ENCODE measurements at regions not wholly inside any gene's neighbourhood (a gene's known extent, or its start where the extent isn't known, plus 50 kb on each side); places are given as distances from the start of the nearest gene placed in this dataset.
A peak's percentile ranks its signal among the peaks of the same experiment; 100 is the strongest.
"Not testable (repeated sequence)": the region's sequence is repeated elsewhere in the genome, so short reads cannot be mapped to it uniquely, and the experiment has no call there.

DNA sequence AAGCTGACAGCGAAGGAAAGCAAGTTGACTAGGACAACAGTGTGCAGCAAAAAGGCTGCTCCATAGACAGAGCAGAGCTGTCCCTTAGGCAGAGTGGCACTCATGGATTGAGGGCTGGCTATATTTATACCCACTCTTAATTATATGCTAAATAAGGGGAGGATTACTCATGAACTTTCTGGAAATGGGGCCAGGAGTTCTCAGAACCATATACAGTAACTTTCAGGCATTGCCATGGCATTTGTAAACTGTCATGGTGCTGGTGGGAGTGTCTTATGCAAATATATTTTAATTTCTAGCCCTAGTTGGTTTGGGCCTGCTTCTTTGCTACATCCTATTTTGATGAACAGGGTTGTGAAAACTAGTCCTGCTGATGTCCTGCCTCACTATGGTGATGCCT lies 279.5 kb upstream of the MGAT5 start:
- DNase-seq (ENCODE audit: low read depth) = no peak

DNA sequence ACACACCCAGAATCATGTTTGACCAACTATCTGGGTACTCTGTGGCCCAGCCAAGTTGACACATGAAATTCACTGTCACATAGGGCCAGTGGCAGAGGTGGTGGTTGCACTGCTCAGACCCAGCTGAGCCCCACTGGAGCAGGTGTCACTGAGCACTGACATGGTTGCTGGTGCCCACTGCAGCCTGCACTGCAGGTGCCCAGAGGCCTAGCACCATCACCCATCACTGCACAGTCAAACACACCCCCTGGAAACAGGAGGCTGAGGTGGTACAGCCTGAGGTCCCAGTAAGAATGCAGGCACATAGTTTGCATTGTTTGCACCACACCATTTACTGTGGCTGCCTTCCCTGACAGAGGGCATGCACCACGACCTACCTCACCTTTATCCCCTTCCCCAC lies 278.7 kb upstream of the MGAT5 start:
- DNase-seq (ENCODE audit: low read depth) = no peak

DNA sequence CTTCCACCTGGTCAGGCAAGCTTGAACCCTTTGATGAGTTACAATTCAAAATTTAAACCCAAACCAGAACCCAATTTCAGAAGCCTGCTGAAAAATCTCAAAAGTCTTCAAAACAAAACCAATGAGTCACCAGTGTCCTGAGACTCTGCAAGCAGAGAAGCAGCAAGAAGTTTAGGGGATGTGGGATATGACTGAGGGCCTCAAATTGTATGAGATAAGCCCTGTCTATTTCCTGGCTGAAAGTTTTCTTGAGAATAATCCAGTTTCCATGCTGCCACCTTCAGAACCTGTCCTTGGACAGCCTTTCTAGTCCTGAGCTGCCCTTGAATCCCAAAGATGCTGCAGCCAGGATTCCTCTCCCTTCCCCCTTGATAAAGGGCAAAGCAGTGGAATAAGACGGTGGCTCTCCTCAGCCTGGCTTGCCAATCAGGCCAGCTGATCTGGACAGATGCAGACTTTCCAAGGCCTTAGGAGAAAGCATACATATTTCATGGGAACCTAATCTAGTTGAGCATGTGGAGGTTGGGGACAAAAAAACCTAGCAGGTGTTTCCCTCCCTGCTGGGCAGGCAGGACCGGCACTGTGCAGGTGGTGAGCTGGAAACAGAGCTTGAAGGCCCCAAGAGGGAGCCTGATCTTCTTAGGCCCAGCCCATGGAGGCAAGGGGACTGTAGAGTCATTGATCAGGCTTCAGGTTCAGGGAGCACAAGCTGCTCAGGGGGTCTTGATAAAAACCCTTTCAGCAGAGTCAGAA lies 278.0 kb upstream of the MGAT5 start:
- DNase-seq (ENCODE audit: low read depth) = no peak

DNA sequence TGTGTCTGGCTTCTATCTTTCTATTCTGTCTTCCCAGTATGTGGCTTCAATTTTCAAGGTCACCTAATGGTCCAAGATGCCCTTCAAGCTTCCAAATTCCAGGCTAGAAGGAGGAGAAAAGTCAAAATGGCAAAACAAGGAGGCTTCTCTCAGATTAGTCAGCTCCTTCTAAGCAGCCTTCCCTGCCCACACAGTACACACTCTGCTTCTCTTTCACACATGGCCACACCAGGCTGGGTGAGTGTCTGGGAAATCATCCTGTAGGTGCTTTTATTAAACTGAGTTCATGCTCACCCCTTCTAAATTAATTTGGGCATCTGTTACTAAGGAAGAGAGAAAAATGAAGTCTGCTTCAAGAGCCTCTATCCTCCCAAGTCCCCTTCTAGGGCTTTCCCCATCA lies 277.2 kb upstream of the MGAT5 start:
- DNase-seq (ENCODE audit: low read depth) = no peak

DNA sequence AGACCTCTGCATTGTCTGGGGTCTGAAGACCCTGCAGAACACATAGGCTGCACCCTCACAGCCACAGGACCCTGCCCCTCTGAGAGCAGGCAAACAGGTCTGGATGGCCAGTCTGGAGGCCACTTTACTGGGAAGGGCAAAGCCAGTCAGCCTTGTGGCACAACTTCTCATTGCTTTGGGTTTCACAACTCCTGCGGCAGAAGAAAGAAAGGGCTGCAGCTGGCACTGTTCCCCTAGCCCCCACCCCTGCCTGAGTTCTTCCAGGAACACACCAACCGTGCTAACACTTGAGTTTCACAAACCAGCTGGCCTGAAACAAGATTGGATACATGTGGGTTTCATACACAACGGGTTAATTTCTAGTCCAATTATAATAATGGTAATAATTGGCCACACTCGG lies 276.5 kb upstream of the MGAT5 start:
- DNase-seq (ENCODE audit: low read depth) = no peak

DNA sequence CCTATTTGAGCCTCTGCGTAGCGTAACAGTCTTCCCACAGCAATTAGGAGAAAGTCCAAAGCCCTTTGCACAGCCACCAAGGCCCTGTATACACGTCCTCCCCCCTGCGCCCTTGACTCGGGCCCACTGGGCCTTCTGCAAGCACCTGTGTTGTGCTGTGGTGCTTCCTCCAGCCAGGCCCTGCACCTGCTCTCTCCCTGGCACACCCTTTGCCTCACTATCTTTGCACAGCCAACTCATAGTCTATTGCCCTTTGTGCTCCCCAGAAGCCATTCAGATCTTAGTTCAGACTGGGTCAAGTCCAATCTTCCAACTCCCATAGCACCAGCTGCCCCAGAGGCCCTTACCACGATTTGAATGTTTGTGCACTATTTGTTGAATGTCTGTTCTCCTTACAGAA lies 271.6 kb upstream of the MGAT5 start:
- no peak for DNase-seq (ENCODE audit: low read depth)

DNA sequence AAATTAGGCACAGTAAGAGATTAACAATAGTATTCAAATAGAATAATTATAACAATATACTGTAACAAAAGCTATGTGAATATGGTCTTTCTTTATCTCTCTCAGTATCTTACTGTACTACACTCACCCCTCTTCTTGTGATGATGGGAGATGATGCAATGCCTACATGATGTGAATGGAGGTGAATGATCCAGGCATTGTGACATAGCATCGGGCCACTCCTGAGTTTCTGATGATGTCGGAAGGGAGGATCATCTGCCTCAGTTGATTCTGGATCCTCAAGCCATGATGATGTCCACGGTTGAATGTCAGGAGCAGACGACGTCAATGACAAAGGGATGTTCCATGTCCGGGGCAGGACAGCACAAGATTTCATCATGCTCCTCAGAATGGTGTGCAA lies 268.3 kb upstream of the MGAT5 start:
- no peak for DNase-seq (ENCODE audit: low read depth)

DNA sequence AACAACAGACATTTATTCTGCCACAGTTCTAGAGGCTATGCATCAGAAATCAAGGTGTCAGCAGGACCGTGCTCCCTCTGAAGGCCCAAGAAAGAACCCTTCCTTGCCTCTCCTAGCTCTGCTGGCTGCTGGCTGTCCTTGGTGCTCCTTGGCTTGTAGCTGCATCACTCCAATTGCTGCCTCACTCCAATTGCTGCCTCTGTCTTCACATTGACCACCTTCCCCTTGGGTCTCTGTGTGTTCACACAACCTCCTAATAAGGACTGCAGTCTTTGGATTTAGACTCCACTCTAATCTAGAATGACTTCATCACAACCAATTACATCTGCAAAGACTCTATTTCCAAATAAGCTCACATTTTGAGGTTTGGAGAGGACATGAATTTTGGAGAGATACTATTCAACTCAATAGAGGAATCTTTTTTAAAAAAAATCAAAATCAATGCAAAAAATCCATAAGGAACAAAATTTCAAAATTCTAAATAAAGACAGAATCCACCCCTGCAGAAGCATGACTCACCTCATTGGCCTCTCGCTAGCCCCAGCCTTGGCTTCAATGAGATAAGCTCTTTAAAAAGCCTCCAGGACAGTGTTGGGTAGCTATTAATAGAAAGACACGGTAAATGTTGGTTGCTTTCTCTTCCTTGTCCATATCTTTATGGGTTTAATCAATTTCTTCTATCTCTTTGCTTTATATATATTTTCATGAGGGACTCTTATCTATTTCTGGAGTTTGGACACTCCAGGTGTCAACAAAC lies 267.6 kb upstream of the MGAT5 start:
- peak; percentile 12 for DNase-seq (ENCODE audit: low read depth)

DNA sequence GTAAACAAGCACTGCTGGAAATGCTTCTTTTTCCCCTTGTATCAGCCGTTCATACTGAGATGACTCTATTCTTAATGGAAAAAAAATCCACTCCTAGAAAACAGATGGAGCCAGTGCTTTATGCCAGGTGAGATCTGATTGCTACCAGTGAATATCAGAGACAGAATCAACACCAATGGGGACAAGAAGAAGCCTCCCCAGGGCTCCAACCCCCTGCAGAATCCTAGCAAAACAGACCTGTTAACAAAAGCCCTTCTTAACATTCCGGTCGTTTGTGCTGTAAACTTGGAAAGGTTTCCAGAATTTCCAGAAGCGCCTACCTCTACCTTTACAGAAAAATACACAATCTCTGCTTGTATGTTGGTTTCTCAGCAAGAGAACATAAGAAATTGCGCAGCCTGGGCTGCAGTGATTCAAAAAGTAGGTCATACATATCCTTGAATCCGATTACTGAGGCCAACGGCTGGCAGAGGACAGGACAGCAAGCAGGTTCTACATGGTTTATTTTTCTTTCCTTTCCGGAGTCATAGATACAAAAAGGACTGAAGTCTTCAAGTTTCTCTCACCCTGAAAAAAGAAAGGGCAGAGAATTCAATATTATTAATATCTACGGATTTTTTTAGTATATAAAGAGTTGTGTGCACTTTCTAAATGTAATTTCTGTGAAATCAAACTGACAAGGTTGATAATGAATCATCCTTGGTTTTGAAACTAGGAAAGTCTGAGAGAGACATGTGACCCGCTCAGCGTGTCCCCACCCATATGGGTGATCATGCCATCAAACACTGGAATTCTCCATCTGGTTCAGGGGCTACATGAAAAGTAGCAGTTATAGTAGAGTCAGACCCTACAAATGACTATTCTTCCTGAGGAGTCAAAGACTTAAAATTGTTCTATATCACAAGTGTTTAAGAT lies 266.7 kb upstream of the MGAT5 start:
- DNase-seq (ENCODE audit: low read depth) = no peak

DNA sequence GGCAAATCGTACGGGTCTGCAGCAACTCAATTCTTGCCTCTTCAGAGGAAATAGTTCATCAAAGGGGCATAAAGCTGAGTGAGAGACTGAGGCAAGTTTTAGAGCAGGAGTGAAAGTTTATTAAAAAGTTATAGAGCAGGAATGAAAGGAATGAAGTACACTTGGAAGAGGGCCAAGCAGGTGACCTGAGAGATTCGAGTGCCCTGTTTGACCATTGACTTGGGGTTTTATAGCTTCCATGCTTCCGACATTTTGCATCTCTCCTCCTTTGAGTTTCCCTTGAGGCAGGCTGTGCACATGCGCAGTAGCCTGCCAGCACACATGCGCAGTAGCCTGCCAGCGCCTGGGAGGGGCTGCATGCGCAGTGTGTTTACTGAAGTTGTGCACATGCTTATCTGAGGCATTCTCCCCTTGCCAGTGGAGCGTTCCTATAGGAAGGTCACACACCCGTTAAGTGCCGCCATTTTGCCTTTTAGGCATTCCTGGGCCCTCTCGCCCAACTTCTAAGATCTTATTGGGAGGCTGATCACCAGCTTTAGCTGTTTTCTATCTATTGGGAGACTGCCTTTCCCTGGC lies 265.5 kb upstream of the MGAT5 start:
- DNase-seq (ENCODE audit: low read depth) = no peak

DNA sequence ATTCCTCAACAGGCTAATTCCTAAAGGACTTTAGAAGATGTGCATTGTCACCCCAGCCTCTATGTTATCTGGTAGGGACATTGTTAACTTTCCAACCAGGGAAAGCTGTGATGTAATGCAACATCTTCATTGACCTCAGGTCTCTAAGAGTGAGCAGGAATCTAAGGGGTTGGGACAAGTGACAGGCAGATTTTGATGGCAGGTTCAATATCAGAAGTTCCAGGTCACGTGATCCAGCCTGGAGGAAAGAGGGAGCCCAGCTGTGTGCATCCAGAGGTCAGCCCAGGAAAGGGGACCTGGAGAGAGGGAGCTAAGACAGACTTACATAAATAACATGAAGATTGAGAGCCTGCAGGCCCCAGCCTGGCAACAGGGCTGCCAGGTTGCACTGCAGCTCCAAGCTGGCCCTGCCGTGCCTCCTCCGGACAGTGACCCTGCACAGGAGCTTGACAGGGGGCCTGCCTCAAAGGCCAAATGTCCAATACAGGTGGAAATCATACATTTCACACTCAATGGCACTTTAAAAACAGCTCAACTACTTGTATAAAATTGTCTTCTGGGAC lies 262.2 kb upstream of the MGAT5 start:
- DNase-seq (ENCODE audit: low read depth) = no peak

DNA sequence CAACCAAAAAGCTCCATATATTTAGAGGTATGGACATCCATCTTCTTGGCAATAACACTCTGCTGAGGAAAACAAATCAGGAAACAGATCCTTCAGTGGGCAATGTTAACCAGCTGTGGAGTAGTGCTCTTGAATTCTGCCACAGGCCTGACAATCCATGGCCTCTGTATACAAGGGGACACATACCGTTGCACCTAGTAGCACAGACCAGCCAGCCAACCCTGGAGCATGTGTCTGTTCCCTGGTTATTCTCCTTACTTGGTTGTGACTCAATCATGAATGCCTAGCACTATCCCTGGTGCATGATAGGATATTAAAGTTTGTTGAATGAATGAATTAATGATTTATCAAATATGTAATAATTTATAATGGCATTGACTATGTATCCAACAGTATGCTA lies 261.4 kb upstream of the MGAT5 start:
- DNase-seq (ENCODE audit: low read depth) = no peak

DNA sequence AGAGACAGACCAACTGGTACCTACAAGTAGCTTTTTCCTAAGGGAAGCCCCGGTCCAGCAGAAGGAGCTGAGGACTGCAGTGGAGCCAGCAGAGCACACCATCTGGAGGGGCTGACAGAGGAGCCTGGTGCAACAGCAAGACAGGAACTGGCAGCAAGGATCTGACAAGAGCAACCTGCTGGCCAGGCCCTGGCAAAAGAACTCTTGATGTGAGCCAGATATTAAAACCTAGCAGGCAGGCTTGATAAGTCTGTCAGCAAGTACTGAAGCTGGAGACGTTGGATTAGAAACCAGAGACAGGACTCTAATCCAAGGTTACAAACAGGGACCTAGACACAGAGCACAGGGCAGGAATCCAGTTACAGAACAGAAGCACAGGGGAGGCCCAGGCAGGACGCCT lies 260.7 kb upstream of the MGAT5 start:
- DNase-seq (ENCODE audit: low read depth) = no peak

DNA sequence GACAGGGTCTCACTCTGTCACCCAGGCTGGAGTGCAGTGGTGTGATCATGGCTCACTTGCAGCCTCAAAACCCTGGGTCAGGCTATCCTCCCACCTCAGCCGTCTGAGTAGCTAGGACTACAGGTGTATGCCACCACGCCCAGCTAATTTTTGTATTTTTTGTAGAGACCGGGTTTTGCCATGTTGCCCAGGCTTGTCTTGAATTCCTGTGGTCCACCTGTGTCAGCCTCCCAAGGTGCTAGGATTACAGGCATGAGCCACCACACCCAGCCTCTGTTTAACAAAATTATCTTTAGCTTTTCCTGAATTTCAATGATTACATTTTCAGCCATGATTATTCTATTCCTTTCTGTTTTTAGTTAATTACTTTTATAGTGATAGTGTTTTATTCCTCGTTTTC lies 255.1 kb upstream of the MGAT5 start:
- not testable (repeated sequence) for DNase-seq (ENCODE audit: low read depth)

DNA sequence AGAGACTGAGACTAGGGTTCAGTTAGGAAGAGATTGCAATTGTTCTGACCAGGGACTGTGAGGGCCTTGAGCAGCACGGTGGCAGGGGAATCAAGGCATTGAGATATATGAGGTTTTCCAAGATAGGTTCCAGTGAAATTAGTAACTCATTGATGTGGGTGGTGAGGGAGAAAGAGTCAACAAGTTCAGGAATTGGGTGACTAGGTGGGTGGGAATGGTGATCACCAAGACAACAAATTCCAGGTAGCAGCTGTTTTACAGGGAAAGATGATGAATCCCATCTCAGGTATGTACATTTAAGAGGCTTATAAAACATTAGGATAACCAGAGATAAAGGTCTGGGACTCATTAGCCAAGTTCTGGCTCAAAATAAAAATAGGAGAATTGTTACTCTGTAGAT lies 251.5 kb upstream of the MGAT5 start:
- no peak for DNase-seq (ENCODE audit: low read depth)

DNA sequence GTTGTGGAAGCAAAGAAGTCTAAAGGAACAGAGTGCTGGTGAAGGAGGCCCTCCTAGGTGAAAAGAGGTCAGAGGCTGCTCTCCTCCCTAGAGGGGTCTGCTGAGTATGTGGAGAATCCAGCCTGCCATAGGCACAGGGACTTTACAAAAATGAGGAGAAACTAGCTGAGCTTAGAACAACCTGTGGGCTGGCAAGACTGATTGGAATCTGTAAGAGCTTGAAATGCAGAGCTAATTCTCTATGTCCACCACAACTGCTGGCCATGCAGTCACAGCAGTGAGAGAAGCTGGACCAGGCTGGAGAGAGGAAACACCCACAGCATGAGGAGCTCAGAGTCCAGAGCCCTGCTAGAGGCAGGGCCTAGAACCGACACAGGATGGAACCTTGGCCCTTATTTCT lies 251.0 kb upstream of the MGAT5 start:
- no peak for DNase-seq (ENCODE audit: low read depth)

DNA sequence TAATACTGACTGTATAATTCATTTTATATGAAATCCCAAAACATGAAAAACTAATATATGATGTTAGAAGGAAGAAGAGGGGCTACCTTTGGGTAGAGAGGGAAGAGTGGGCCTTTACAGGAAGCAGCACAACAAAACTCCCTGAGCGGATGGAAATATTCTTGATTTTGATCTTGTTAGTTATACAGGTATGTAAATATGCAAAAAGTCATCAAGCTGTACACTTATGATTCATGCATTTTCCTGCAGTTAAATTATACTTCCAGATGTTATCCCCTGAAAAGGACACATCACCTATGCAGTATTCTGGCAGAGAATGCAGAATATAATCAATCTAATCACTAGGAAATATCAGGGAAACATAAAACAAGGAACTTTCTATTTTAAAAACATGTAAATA lies 249.4 kb upstream of the MGAT5 start:
- no peak for DNase-seq (ENCODE audit: low read depth)

DNA sequence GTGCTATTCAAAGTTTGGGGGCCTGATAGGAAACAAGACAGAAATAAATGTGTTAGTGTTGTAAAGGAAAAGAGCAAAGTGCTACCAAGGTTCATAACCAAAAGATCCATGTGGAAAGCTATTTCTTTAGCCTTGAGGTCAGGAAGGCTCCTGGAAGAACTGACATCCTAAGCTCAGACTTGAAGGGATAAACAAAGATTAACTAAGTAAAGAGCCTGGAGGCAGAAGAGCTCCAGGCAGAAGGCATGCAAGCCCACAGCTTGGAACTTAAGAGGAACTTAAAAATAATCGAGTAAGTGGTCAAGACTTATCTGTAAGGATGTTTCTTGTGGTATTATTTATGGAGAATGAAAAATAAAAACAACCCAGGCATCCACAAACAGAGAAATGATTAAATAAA lies 245.0 kb upstream of the MGAT5 start:
- no peak for DNase-seq (ENCODE audit: low read depth)

DNA sequence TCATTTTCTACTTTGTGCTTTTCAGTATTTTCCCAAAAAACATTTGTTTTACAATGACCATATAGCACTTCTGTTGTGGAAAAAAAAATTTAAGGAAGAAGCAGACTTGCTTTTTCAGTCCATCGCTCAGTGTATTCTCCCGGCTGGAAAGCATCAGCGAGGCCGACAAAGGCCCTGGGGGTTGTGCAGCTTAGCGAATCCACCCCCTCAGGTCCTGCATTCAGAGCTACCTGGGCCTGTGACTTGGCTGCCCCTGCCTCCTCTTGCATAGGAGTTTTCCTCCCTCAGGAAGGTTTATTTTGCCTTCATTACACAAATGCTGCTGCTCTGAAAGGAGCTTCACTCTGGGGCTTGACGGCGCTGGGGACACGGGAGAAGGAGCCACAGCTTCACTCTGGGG lies 244.4 kb upstream of the MGAT5 start:
- no peak for DNase-seq (ENCODE audit: low read depth)

DNA sequence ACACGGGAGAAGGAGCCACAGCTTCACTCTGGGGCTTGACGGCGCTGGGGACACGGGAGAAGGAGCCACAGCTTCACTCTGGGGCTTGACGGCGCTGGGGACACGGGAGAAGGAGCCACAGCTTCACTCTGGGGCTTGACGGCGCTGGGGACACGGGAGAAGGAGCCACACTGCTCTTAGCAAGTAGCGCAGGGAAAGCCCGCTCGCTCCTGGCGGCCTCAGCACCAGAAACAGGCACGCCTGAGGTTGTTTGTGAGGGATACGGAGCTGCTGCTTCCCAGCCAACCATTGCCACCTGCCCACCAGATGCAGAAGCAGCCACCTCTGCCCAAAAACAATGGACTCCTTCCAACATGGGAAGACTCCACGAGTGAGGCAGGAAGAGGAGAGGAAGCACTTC lies 244.0 kb upstream of the MGAT5 start:
- not testable (repeated sequence) for DNase-seq (ENCODE audit: low read depth)

DNA sequence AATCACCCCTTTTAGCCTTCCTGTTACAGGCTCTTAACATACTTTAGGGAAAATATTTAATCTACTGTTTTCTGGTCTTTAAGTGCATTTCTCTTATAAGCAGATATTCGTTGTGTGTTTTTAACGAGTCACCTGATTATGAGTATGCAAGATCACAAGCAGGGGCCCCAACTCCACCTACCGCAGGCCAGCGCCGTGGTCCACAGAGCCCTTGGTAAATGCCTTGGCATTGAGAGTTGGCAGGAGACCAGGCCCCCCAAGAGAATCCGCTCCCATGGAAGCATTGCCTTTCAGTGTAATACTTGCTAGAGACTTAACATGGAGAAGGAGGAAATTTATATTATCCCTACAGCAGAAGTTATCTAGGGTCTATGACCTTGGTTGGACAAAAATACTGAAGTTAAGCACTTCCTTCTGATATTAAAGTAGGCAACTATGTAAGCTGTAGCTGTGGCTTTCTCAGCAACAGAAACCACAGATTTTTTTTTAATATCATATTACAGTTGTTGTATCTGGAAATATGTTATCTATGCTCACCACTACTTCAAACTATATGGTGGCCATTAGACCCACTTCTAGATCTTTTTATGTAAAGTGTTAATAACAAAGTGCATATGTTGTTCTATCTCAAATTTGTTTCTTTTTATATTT lies 241.8 kb upstream of the MGAT5 start:
- DNase-seq (ENCODE audit: low read depth) = no peak

All from LHCN-M2 (cell line).